Sigmoid colon (tissue), 4 donors: ENCODE measurements at regions not wholly inside any gene's neighbourhood (a gene's known extent, or its start where the extent isn't known, plus 50 kb on each side); places are given as distances from the start of the nearest gene placed in this dataset.

Experiments used
- CTCF ChIP-seq, 4 experiments: fragments of 450-650 bp in 3 of 4; fragments of 200-600 bp in 1 of 4; IDR thresholded peaks; one replicate each; pipeline ENCODE4 v1.5.1; 2016 to 2019; ENCODE audit warnings: antibody characterized with exemption in 4 of 4, mild to moderate bottlenecking in 3 of 4, moderate library complexity in 2 of 4
- EP300 ChIP-seq, 4 donors: sonication (generic); formaldehyde crosslinking; IDR thresholded peaks; one replicate each; pipeline ENCODE4 v1.6.1; 2017; ENCODE audit warnings: antibody characterized with exemption in 4 of 4
- POLR2A ChIP-seq, 2 donors: fragments of 450-650 bp; IDR thresholded peaks; one replicate each; pipeline ENCODE4 v1.6.1; 2016; ENCODE audit warnings: antibody characterized with exemption in 2 of 2, mild to moderate bottlenecking in 2 of 2, moderate library complexity in 2 of 2
- POLR2AphosphoS5 ChIP-seq, 4 donors: sonication (generic); formaldehyde crosslinking; IDR thresholded peaks; one replicate each; pipeline ENCODE4 v1.6.1; 2017; ENCODE audit warnings: antibody characterized with exemption in 4 of 4

GRCh38 chr20:12598894-12599293, 409.9 kb upstream of the SPTLC3 start:
- TF ChIP-seq CTCF (IDR thresholded peaks at IDR 0.05) (no peak), POLR2AphosphoS5 (IDR thresholded peaks at IDR 0.05) (no peak), POLR2A (IDR thresholded peaks at IDR 0.05) (no peak), EP300 (IDR thresholded peaks at IDR 0.05) (no peak)
